Breast epithelium (tissue), 3 donors: ENCODE measurements at regions not wholly inside any gene's neighbourhood (a gene's known extent, or its start where the extent isn't known, plus 50 kb on each side); places are given as distances from the start of the nearest gene placed in this dataset.

Experiments
- POLR2A ChIP-seq: fragments of 450-650 bp; IDR thresholded peaks from one replicate; pipeline ENCODE4 v1.6.1; 2016; ENCODE audit warnings: antibody characterized with exemption, mild to moderate bottlenecking, moderate library complexity
- POLR2AphosphoS5 ChIP-seq, 3 donors: sonication (generic); formaldehyde crosslinking; IDR thresholded peaks; one replicate each; pipeline ENCODE4 v1.6.1; 2017; ENCODE audit warnings: antibody characterized with exemption in 3 of 3
- TF ChIP-seq, protein P1 (sequence below), 3 donors: fragments of 450-650 bp; IDR thresholded peaks; one replicate each; pipeline ENCODE4 v1.5.1; 2016 to 2017; ENCODE audit warnings: antibody characterized with exemption in 3 of 3, mild to moderate bottlenecking in 3 of 3, moderate library complexity in 3 of 3

DNA sequence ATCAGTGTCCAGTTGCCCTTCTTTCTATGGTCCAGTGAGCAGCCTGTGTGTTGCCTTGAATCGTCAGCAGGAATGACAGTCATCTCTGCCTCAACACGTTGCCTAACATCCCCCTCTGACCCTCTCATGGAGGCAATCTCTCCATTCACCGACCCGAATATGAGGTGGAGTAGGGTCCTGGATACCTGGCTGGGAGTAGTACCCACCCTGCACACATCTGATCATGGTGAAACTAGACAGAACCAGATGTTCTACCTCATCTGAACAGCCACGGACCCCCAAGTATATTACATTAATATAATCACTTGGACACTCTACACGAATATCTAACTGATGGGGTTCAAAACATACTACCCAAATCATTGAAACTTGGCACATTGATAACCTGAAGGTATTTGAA is 77.0 kb upstream of the COL21A1 start:
- TF ChIP-seq, protein P1, sequence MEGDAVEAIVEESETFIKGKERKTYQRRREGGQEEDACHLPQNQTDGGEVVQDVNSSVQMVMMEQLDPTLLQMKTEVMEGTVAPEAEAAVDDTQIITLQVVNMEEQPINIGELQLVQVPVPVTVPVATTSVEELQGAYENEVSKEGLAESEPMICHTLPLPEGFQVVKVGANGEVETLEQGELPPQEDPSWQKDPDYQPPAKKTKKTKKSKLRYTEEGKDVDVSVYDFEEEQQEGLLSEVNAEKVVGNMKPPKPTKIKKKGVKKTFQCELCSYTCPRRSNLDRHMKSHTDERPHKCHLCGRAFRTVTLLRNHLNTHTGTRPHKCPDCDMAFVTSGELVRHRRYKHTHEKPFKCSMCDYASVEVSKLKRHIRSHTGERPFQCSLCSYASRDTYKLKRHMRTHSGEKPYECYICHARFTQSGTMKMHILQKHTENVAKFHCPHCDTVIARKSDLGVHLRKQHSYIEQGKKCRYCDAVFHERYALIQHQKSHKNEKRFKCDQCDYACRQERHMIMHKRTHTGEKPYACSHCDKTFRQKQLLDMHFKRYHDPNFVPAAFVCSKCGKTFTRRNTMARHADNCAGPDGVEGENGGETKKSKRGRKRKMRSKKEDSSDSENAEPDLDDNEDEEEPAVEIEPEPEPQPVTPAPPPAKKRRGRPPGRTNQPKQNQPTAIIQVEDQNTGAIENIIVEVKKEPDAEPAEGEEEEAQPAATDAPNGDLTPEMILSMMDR (IDR thresholded peaks at IDR 0.05): no peak
- TF ChIP-seq POLR2AphosphoS5 (IDR thresholded peaks at IDR 0.05) (no peak), POLR2A (no peak)
